ENCODE measurements at regions not wholly inside any gene's neighbourhood (a gene's known extent, or its start where the extent isn't known, plus 50 kb on each side); places are given as distances from the start of the nearest gene placed in this dataset.
"Not testable (repeated sequence)": the region's sequence is repeated elsewhere in the genome, so short reads cannot be mapped to it uniquely, and the experiment has no call there.

DNA sequence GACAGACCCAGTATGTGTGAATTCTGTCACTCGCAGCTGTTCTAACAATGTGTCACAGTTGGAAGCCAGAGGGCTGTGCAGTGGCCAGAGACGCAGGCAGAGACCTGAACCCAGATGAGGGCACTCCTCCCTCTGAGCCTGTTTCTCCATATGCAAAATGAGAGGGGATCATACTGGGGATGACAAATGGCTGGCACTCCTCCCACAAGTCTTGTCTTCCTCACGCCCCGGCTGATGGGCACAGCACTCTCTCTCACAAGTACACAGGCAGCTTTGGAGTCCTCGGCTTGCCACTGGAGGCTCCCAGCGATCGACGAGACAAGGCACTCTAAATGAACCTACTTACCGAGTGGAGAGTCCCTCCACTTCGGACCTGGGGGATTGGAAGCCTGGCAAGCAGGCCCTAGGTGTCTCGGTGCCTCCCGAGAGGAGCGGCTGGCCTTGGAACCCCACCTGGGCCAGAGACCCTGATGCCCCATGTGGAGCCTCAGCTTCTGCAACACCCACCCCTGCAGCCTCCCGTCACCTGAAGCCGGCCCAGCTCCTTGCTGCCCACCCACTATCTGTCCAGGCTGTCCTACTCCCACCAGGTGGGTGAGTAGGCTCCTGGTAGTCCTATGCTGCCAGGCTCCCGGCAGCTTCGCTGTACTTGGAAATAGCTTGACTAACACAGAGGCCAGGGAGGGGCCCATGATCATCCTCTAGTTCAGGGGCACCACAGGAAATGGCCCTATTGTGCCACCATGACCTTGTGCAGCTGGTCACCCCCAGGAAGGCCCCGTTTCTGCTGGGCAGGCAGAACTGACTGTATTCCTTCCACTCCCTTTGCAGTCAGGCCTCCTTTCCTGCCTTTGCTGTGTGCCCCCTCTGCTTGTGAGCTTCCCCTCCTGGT lies 65.0 kb upstream of the IQSEC1 start:
- peaks cover 8% of the 10 kb centered on the region for H3K27me3 Mint-ChIP-seq (ENCODE audit: low read depth)

DNA sequence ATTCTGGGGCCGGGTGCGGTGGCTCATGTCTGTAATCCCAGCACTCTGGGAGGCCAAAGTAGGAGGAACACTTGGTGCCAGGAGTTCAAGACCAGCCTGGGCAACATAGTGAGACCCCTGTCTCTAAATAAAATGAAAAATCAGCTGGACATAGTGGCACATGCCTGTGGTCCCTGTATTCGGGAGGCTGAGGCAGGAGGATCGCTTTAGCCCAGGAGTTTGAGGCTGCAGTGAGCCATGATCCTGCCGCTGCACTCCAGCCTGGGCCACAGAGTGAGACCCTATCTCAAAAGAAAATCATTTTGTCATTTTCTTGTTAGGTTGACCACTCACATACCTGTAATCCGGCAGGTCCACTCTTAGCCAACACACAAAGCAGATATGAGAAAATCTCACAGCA lies 63.6 kb upstream of the IQSEC1 start:
- not testable (repeated sequence) for H3K27me3 Mint-ChIP-seq (ENCODE audit: low read depth); H3K4me1 Mint-ChIP-seq (ENCODE audit: low read depth); H3K9me3 Mint-ChIP-seq; H3K27ac Mint-ChIP-seq; H3K4me3 Mint-ChIP-seq; H3K36me3 Mint-ChIP-seq (ENCODE audit: low read depth)

More for the DNA sequence above, 65.0 kb upstream of the IQSEC1 start:
- no peaks in the 10 kb centered on the region for H3K4me1 Mint-ChIP-seq (ENCODE audit: low read depth)
- no peaks in the 10 kb centered on the region for H3K36me3 Mint-ChIP-seq (ENCODE audit: low read depth)
- no peaks in the 10 kb centered on the region for H3K9me3 Mint-ChIP-seq
- H3K27ac Mint-ChIP-seq, result no peak overlapping the region
- no peak overlapping the region for H3K4me3 Mint-ChIP-seq

DNA sequence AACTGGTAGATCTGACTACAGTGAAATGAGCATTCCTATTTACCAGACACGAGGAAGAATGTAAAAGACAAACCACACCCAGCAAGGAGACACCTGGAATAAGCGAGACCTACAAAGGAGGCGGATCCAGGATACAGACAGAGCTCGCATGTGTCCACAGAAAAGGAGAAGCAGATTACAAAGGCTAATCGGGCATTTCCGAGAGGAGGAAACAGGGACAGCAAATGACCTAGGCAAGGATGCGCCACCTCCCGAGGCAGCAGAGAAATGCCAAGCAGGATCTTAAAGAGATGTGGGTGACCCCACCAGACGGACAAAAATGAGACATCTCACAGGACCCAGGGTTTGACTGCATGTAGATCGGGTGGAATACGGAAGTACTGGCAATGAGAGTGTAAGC lies 63.2 kb upstream of the IQSEC1 start:
- Mint-ChIP-seq H3K9me3 (no peaks in the 10 kb centered on the region), H3K4me1 (ENCODE audit: low read depth) (no peaks in the 10 kb centered on the region), H3K36me3 (ENCODE audit: low read depth) (no peaks in the 10 kb centered on the region), H3K27me3 (ENCODE audit: low read depth) (peaks cover 12% of the 10 kb centered on the region), H3K4me3 (no peak overlapping the region), H3K27ac (no peak overlapping the region)

- H3K4me3 Mint-ChIP-seq, result no peak overlapping the region
- no peaks in the 10 kb centered on the region for H3K36me3 Mint-ChIP-seq (ENCODE audit: low read depth)
- H3K9me3 Mint-ChIP-seq, result no peaks in the 10 kb centered on the region
- no peak overlapping the region for H3K27ac Mint-ChIP-seq
- H3K4me1 Mint-ChIP-seq (ENCODE audit: low read depth), result no peaks in the 10 kb centered on the region
- H3K27me3 Mint-ChIP-seq (ENCODE audit: low read depth), result peaks cover 10% of the 10 kb centered on the region
These were observed 62.6 kb upstream of the IQSEC1 start for GRCh38 chr3:13135811-13136321.

- Mint-ChIP-seq H3K4me1 (ENCODE audit: low read depth) (no peaks in the 10 kb centered on the region), H3K27ac (no peak overlapping the region), H3K4me3 (no peak overlapping the region), H3K9me3 (no peaks in the 10 kb centered on the region), H3K27me3 (ENCODE audit: low read depth) (peaks cover 13% of the 10 kb centered on the region), H3K36me3 (ENCODE audit: low read depth) (no peaks in the 10 kb centered on the region)
These were observed 62.1 kb upstream of the IQSEC1 start for GRCh38 chr3:13135251-13135810.

DNA sequence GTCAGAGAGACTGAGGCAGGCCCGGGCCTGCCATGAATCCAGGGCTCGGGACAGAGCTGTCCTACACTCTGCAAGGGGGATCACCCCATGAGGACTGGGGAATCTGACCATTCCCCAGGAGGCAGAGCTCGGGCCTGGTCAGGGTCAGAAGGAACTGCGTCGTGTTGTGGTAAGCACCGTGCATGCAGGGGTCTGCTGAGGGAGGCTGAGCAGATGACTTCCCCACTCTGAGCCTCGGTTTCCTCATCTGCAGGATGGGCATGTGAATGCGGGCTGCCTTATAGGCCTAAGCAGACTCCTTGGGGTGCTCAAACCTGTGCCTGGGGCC lies 61.6 kb upstream of the IQSEC1 start:
- peaks cover 13% of the 10 kb centered on the region for H3K27me3 Mint-ChIP-seq (ENCODE audit: low read depth)
- no peak overlapping the region for H3K4me3 Mint-ChIP-seq
- H3K27ac Mint-ChIP-seq, result no peak overlapping the region
- H3K4me1 Mint-ChIP-seq (ENCODE audit: low read depth), result no peaks in the 10 kb centered on the region
- H3K36me3 Mint-ChIP-seq (ENCODE audit: low read depth), result no peaks in the 10 kb centered on the region
- no peaks in the 10 kb centered on the region for H3K9me3 Mint-ChIP-seq

DNA sequence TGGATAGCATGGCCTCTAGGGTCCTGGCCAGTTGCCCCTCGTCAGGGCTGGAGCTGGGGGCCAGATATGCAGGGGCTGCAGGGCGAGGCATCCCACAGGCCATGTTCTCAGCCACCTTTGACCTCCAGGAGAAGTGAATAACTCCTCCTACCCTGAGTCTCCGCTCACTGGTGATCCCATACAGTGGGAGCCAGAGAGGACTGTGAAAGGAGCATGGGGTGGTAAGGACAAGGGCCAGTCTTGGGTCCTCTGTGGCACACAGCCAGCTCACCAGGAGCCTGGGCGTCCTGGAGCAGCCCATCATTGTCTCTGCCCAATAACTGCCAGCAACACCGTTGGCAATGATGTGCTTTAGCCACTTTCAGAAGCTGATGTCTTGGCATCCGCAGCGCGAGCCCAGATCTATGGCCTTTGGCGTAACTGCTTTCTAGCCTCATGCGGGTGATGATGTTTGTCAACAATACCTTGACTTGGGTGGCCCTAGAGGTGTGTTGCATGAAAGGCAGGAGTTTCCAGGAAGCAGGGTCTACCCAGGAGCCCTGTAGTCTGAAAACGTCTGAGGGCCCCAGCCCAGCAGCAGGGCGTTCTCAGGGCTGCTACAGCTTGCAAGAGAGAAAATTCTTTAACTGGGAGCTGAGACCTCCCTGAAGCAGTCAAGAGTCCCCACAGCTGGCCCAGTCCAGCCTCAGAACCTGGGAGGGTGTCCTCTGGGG lies 61.1 kb upstream of the IQSEC1 start:
- H3K36me3 Mint-ChIP-seq (ENCODE audit: low read depth), result no peaks in the 10 kb centered on the region
- H3K9me3 Mint-ChIP-seq, result no peaks in the 10 kb centered on the region
- H3K4me3 Mint-ChIP-seq, result no peak overlapping the region
- H3K4me1 Mint-ChIP-seq (ENCODE audit: low read depth), result no peaks in the 10 kb centered on the region
- H3K27me3 Mint-ChIP-seq (ENCODE audit: low read depth), result peaks cover 13% of the 10 kb centered on the region
- H3K27ac Mint-ChIP-seq, result no peak overlapping the region

- no peaks in the 10 kb centered on the region for H3K36me3 Mint-ChIP-seq (ENCODE audit: low read depth)
- peaks cover 13% of the 10 kb centered on the region for H3K27me3 Mint-ChIP-seq (ENCODE audit: low read depth)
- H3K4me3 Mint-ChIP-seq, result no peak overlapping the region
- H3K27ac Mint-ChIP-seq, result no peak overlapping the region
- no peaks in the 10 kb centered on the region for H3K4me1 Mint-ChIP-seq (ENCODE audit: low read depth)
- H3K9me3 Mint-ChIP-seq, result no peaks in the 10 kb centered on the region
These were observed 60.3 kb upstream of the IQSEC1 start for GRCh38 chr3:13133471-13133981.

DNA sequence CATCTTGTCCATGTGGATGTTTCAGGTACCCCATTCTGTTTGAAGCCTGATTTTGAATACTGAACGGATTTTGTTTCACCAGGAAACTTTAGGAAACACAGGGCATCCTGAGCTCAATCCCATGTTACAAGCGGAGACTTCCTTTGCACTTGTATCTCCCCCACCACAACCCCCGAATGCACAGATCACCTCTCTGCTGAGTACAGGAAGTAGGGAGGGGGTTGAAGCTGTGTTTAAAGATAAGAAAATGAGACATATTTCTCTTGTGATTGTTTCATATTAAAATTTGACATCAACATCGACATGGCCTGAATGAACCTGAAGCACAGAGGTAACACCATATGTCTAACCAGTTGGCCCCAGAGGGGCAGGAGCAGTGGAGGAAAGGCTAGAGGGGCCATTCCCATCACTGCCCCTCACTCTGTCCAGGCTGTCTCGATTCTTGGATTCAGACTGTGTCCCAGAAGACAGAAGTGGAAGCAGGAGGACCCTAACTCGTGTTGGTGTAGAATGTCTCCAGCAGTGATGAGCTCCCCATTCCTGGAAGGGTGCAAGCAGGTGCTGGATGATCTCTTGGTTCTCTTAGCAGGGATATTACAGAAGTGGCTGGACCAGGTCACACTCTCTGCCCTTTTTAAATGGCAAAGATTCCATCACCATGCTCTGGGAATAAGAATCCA lies 59.6 kb upstream of the IQSEC1 start:
- no peaks in the 10 kb centered on the region for H3K4me1 Mint-ChIP-seq (ENCODE audit: low read depth)
- H3K36me3 Mint-ChIP-seq (ENCODE audit: low read depth), result no peaks in the 10 kb centered on the region
- H3K27ac Mint-ChIP-seq, result no peak overlapping the region
- no peaks in the 10 kb centered on the region for H3K9me3 Mint-ChIP-seq
- no peak overlapping the region for H3K4me3 Mint-ChIP-seq
- peaks cover 20% of the 10 kb centered on the region for H3K27me3 Mint-ChIP-seq (ENCODE audit: low read depth)

DNA sequence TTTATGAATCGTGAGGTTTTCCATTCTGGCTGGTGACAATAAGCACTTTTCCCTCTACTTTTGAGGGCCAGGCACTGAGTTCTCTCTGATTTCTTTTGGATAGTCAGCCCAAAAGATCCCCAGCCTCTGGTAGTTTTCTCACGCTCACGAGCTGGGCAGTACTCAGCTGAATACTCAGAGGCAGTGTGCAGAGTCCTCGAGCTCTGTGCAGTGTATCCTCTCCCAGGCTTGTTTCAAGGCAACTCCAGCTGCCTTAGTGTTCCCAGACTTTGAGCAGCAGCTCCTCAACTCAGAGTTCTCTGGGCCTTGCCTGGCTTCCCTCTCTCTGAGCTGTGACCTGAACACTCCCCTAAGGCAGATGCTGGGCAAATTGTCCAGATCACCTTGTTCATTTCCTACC lies 59.1 kb upstream of the IQSEC1 start:
- H3K4me3 Mint-ChIP-seq, result no peak overlapping the region
- no peak overlapping the region for H3K27ac Mint-ChIP-seq
- no peaks in the 10 kb centered on the region for H3K9me3 Mint-ChIP-seq
- H3K36me3 Mint-ChIP-seq (ENCODE audit: low read depth), result no peaks in the 10 kb centered on the region
- H3K27me3 Mint-ChIP-seq (ENCODE audit: low read depth), result peaks cover 21% of the 10 kb centered on the region
- H3K4me1 Mint-ChIP-seq (ENCODE audit: low read depth), result no peaks in the 10 kb centered on the region

DNA sequence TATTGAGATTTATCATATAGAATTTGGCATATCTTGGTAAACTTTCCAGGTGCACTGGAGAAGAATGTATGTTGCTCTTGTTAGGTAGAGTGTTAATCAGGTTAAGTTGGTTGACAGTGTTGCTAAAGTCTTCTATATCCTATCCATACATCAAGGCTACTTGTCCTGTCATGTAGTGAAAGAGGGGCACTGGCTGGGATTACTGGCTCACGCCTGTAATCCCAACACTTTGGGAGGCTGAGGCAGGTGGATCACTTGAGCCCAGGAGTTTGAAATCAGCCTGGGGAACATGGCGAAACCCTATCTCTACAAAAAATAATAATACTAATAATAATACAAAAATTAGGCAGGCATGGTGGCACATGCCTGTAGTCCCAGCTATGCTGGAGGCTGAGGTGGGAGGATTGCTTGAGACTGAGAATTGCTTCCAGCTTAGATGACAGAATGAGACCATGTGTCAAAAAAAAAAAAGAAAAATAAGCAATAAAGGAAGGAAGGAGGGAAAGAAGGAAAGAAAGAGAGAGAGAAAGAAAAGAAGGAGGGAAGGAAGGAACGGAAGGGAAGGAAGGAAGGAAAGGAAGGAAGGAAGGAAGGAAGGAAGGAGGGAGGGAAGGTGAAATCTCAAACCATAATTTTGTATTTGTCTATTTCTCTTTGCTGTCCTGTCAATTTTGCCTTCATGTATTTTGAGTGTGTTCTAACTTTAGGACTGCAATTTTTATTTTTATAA lies 57.4 kb upstream of the IQSEC1 start:
- Mint-ChIP-seq H3K9me3 (no peaks in the 10 kb centered on the region), H3K27ac (no peak overlapping the region), H3K4me1 (ENCODE audit: low read depth) (no peaks in the 10 kb centered on the region), H3K36me3 (ENCODE audit: low read depth) (no peaks in the 10 kb centered on the region), H3K4me3 (no peak overlapping the region), H3K27me3 (ENCODE audit: low read depth) (peaks cover 16% of the 10 kb centered on the region)

GRCh38 chr3:13125092-13126015 lies 52.1 kb upstream of the IQSEC1 start:
- Mint-ChIP-seq H3K4me1 (ENCODE audit: low read depth) (no peaks in the 10 kb centered on the region), H3K27me3 (ENCODE audit: low read depth) (peaks cover 8% of the 10 kb centered on the region), H3K4me3 (no peak overlapping the region), H3K36me3 (ENCODE audit: low read depth) (no peaks in the 10 kb centered on the region), H3K9me3 (no peaks in the 10 kb centered on the region), H3K27ac (no peak overlapping the region)

DNA sequence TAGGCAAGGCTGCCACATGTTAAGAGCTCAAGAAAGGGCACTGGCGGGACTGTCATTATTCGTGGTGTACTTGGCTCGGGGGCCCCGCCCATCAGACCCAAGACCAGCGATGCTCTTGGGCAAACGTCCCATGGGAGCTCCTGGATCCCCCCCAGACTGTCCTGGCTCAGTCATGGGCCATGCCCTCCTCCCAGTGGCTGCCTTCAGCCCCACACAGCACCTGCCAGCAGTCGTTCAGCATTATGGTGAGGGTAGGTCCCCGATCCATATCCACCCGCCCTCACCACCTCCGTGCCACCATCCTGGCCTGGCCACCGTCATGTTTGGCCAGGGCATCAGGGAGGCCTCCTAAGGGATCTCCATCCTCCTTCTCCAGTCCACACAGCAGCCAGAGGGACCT lies 51.4 kb upstream of the IQSEC1 start:
- no peaks in the 10 kb centered on the region for H3K9me3 Mint-ChIP-seq
- no peaks in the 10 kb centered on the region for H3K4me1 Mint-ChIP-seq (ENCODE audit: low read depth)
- peaks cover 8% of the 10 kb centered on the region for H3K27me3 Mint-ChIP-seq (ENCODE audit: low read depth)
- H3K4me3 Mint-ChIP-seq, result no peak overlapping the region
- H3K36me3 Mint-ChIP-seq (ENCODE audit: low read depth), result no peaks in the 10 kb centered on the region
- no peak overlapping the region for H3K27ac Mint-ChIP-seq
